DMS53 treated with DMSO at 0.1 percent for 48 hours (cell line): ENCODE measurements at regions not wholly inside any gene's neighbourhood (a gene's known extent, or its start where the extent isn't known, plus 50 kb on each side); places are given as distances from the start of the nearest gene placed in this dataset.

ENCODE experiments used
- DNase-seq: peaks from one replicate; lab custom pipeline; 2025; ENCODE audit not compliant: unreplicated experiment; lab: John Stamatoyannopoulos, UW

DNA sequence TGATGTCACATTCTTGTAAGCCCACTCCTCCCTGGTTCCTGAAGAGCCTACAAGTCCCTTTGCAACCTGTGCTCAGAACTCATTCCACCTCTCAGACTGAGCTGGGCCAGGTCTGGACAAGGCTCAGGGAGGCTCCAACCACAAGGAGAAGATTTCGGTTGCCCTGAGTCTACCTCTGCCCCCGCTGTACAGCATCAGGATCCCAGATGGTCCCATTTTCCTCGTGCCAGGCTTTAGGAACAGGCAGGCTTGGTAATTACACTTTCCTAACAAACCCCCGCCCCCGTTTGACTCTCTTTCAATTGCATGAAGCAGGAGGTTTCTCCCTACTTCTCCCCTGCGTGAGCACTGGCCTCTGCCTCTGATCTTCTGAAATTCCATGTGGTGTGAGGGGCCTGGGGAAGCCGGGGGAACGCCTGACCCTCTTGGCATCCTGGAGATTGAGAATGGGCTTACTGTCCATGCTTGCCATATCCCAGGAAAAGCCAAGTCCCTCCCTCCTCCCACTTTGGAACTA is 86.9 kb upstream of the CTNNA1 start:
- DNase-seq, result no peak

DNA sequence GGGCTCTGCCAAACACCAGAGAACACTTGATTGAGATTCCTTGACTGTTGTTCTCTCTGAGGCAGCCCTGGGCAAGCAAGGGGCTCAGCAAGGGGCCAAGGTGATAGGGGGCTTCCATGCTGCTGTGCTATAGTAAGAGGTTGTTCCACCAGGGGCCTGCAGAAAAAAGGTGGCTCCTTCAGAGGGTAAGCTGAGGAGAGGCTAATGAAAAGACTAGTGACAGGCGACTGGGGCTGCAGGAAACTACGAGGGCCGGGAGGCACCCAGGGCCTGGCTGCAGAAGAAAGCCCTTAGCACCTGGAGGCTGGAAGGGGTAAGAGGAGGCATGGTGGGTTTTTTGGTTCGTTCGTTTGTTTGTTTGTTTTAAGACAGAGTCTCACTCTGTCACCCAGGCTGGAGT is 88.0 kb upstream of the CTNNA1 start:
- DNase-seq, result no peak

DNA sequence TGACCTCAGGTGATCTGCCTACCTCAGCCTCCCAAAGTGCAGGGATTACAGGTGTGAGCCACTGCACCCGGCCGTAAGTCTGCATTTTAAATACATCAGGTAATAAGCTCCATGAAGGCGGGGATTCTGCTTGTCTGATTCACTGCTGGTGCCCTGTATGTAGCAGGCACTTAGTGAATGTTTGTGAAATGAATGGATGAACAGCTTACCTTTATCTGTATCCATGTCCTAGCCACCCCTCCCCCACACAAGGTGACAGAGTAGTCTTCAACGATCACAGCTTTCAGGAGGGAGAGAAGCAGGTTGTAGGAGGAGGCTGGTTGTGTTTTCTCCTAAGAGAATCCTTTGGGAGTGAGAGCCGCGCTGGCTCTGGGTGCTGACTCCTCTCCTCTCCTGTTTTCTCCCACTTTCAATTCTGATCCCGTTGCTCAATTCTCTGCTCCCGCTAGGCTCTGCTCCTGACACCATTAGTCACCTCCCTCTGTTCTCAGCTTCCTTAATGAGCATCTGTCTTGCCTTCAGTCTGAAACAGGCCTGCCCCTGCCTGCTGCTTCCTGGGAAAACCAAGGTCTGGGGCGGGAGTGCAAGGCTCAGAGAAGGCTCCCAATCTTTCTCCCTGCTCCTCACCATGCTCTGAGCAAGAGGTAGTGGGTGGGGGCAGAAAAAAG is 88.8 kb upstream of the CTNNA1 start:
- DNase-seq, result no peak

DNA sequence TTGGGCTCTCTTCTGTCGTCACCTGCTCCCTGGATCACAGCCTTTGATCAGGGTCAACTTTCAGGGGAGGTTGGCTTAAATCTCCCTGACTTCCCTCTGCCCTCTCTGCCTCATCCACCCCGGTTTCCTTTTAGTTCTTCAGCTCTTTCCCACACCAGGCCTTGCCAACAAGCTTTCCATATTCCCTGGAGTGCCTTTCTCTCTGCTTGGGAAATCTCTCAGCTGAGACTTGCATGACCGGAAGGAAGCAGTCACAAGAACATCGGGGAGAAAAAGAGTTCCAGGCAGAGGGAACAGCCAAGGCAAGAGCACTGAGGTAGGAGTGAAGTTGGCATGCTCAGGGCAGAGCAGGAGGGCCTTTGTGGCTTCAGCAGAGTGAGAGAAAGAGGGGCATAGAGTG is 88.4 kb upstream of the HSPA9 start:
- DNase-seq, result no peak

DNA sequence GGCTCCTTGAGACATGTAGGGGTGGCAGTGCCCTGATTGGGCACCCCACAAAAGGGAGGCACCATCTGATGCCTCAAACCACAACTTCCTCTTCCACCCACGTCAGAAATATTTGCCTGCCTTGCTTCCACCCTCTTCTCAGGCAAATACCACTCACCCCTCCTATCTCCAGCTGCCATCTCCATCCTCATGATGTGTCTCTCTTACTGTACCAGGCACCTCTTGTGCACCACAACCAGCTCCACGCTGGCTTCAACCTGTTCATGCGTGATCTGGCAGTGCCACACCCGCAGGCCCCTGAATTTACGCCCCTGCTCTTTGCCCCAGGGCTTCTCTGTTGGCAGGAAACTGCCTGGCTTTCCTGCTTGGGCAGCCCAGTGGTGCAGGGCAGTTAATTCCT is 87.8 kb upstream of the HSPA9 start:
- no peak for DNase-seq

DNA sequence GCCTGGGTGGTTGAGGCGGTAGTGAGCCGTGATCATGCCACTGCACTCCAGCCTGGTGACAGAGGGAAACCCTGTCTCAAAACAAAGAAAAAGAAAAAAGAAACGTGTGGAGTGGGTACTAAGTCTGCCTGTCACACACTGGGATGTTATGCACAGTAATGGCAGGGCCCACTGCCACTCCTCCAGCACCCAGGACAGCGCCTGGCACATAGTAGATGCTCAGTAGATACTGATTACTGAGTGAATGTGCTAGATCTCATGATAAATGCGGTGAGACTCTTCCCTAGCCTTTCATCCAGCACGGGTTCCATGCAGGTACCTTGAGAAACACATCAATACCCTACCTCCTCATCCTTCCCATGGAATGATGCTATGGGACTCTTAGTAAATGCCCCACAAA is 87.4 kb upstream of the HSPA9 start:
- DNase-seq, result no peak

DNA sequence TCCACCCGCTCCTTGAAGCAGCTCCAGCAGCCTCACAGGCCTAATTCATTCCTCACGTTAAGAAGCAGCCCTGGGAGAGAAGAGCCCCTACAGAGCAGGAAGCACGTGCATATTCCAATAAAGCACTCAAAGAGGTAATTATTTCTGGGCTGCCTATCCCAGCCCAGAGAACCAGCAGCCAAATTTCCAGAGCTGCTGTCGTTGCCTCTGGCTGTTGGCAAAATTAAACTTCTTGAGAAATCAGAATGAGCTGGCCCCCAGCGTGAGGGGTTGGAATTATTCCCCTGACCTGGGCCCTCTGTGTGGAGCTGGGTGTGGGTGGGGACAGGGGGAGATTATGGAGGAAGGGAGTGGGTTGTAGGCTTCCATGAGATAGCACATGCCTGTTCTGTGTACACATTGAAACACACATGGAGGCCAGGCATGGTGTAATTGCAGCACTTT is 86.8 kb upstream of the HSPA9 start:
- no peak for DNase-seq

DNA sequence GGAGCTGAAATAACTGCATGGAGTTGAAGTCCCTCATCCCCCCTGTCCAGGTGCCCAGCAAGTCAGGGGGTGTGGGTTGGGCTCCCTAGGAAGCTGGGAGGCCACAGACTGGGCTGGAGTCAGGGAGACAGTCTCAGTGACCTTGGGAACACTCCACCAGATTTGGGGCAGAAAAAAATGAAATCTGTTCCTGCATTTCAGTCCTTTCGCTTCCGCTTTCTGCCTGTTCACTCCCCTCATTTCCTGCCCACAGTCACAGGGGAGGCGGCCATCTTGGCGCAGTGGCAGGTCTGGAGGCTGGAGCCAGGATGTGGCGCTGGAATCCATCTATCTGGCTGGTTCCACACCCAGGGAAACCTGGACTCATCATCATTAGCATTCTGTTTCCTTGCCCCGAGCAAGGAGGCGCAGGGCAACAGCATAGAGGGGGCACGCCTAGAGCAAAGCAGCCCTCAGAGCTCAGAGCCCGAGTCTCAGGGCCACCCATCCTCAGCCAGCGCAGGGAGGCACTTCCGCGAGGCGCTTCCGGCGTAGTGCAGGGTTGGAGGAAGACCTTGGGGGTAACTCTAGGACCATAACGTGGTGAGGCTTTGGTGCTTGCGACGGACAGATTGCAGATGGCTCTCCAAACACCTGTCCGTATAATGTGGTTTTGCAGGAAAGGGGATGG is 86.2 kb upstream of the HSPA9 start:
- DNase-seq, result no peak

DNA sequence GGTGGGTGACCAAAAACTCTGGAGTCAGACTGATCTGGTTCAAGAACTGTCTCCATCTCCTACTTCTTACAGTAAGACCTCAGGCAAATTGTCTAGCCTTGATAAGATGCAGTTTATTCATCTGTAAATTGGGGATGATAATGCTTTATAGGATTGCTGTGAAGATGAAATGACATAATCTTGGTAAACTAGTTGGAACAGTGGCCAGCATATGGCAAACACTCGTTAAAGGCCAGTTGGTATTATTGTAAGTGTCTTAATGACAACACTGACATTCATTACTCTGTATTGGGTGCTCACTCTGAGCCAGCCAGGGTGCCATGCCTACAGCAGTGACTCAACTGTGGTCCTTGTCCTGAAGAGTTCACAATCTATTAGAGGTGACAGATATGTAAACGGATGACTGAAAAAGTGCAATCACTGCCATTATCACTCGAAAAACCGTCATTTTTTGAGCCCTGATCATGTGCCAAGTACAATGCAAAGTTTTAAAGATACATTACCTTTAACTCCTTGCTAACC is 84.9 kb upstream of the HSPA9 start:
- DNase-seq, result no peak

DNA sequence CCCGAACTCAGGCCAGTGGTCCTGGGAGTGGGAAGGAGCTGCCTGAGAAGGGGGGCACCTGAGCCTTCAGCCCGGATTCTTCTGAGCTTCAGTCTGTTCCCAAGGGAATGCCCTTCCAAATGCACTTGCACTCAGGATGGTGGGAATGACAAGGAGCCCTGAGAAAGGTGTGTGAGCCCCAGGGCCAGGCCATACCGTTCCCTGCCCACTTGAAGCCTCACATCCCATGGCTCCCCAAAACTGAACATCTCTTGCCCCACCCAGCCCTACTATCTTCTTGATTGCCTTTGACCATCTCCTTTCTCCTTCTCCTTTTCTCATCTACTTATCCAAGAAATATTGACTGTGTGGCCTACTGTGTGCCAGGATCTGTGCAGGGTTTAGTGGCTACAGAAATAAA is 84.4 kb upstream of the HSPA9 start:
- no peak for DNase-seq

DNA sequence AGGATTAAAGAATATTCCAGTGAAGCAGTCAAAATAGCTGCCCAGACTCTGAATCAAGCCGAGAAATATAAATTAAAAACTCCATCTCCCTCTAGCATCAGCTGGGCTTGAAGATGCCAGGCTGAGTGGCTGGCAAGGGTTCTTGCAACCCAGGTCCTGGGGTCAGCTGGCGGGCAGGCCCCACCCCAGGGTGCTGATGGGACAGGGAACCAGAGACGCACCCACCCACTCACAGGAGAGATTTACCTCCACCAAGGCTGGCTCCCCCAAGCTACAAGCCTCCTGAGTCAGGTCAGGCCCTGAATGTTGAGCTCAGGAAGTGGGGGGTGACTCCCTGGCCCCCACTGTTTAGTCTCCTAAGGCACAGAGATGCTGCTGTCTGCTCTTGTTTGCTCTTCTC is 83.9 kb upstream of the HSPA9 start:
- DNase-seq, result no peak

DNA sequence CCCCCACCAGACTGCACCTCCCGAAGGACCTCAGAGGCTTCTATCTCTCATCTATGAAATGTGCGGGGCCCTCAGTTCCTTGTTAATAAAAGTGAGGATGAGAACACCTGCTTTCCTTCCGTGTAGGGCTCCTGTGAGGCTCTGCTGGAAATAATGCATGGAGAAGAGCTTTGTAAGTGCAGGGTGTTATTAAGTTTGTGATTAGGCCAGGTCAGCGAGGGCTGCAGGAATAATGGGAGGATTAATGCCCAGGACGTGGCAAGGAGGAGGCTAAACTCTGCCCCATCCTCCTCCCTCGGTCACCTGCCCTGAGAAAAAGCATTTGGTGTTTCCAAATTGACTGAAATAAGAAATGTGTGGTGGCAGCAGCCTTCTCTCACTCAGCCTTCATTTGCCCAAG is 83.5 kb upstream of the HSPA9 start:
- no peak for DNase-seq

DNA sequence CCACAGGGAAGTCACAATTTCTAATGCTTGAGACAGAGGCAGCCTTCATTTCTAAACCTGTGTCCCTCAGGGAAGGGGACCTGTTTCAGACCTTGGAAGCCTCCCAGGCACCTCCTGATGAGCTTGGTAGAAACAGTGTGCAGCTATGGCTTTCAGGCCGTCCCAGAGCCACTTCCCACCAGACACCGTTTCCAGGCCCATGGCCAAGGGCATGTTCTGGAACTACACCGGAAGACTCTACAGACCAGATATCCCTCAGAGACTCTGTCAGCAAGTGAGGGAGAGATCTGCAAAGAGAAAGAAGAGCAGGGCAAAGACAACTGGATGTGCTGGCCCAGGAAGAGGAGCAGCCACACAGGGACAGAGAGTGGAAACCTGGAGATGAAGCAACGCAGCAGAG is 82.2 kb upstream of the HSPA9 start:
- no peak for DNase-seq

DNA sequence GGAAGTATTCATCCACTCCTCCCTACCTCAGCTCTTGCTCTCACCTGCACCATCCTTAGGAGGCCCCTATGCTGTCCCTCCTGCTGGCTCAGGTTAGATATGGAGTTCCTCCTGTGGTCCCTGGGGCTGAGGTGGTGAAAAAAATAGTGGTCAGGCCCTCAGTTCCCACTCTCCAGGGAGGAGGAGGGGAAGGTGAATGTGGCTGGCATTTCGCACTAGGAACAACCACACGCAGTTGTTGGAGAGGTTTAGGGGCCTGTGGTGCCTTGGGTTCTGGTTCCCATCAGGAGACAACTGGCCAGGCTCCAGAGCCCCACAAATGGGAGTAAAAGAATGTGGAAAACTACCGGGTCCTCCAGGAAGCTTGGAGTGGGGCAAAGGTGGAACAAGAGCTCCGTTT is 81.7 kb upstream of the HSPA9 start:
- DNase-seq, result no peak

DNA sequence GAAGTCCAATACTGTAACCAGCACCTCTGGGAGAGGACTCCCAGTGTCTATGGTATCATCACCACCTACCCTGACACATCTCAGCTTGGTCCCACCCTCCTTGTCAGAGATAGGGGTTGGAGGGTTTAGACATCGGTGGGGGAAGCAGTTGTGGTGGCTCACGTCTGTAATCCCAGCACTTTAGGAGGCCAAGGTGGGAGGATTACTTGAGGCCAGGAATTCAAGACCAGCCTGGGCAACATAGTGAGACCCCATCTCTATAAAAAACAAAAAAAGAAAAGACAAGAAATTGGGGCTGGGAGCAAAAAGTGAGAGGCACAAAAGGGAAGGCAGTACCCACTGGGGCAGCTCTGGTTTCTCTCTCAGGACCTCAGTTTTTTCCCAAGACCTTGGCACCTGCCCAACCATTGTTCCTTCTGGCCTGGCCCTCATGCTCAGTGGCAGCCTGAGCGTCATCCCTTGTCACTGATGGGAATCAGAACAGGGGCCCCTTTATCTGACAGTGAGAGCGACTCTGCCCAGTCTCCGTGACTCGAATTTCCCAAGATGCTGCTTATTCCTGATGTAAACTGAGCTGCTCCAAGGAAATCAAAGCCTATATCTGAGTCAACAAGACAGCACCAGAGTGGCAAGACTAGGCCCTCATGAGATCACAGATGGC is 80.5 kb upstream of the HSPA9 start:
- DNase-seq, result no peak

DNA sequence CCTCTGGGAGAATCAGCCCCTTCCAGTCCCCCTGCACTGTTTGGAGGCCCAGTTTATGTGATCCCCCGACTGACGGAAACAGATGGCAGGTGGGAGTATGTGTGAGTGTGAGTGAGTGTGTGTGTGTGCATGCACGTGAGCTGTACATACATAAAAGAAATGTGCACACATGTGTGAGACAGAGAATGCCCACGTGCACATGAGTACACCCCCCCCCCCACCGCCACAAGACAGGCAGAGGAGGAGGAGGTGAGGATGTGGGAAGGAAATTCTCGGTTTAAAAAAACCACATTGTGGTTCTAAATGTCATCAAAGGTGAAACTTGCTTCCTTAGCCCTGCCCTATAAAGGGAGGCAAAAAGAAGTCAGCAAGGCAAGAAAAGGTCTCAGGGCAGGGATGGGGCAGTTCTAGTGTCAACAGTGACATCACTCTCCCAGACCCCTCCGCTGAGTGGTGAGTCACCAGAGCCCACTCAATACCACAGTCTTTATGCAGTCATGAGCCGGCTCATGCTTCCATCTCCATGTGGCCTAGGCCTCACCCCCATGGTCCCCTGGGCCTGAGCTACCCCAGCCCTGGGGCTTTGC is 79.2 kb upstream of the HSPA9 start:
- DNase-seq, result no peak

DNA sequence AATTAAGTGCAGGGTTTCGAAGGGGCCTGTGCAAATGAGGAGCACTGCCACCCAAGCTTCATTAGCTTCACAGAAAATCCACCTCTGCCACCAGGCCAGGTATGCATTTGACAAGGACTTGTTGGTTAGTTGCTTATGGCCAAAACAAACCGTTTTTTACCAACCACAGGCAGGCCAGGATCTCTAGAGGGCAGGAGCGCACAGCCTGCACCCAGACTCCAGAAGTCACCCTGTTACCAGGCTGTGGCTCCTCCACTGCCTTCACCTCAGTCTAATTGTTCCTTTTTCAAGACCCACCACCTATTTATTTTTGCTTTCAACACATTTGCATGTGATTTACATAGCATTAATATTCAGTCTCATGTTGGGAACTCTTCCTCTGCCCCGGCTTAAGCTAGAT is 78.3 kb upstream of the HSPA9 start:
- DNase-seq, result no peak

DNA sequence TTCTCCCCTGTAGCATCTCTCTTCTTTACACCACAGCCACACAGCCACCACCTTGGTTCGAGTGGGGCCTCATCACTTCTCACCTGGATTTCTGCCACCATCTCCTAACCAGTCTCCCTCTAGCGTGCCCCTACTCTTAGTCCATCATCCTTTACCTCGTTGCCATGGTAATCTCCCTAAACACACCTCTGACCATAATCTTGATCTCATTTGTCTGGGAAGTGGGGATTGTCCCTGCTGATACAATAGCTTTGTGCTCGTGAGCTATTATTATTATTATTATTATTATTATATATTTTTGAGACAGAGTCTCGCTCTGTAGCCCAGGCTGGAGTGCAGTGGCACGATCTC is 76.5 kb upstream of the HSPA9 start:
- DNase-seq, result no peak

DNA sequence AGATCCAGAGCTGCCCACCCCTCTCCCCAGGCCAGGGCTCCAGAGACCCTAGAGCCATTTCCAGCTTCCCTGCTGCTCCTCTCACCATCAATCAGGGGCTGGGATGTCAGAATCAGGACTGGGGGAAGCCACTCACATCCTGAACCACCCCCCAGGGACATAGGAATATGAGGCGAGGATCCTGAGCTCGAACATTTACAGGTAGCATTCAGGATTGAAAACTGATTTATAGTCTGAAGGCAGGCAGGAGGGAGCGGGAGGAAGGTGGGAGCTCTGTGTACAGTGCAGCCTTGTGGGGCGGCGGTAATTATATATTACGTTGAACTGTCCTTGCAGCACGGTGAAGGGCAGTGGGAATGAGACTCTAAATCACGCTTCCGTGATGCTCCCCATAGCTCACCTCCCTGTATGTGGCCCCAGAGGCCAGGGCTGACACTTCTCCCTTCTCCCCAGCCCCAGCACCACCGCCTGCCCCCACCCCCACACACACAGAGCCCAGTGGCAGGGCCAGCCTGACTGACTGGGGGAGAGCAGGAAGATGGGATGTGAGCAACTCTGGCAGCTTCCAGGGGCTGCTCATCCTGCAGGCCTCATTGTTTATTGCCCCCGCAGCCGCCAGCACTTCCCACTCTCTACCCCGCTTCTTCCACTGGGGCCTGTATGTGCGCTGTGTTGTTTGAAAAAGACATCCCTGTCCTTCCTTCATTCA is 76.0 kb upstream of the HSPA9 start:
- no peak for DNase-seq

DNA sequence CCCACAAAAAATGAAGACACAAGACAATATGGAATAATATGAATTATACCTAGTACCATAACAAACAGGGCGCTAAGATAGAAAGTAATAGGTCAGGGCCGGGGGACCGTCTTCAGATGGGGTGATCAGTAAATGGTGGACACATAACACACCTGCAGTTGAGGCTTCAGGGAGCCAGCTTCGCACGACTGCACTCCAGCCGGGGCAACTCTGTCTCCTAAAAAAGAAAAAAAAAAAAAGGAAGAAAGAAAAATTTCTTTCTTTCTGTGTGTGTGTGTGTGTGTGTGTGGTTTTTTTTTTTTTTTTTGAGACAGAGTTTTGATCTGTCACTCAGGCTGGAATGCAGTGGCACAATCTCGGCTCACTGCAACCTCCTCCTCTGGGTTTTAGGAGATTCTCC is 75.0 kb upstream of the HSPA9 start:
- no peak for DNase-seq

DNA sequence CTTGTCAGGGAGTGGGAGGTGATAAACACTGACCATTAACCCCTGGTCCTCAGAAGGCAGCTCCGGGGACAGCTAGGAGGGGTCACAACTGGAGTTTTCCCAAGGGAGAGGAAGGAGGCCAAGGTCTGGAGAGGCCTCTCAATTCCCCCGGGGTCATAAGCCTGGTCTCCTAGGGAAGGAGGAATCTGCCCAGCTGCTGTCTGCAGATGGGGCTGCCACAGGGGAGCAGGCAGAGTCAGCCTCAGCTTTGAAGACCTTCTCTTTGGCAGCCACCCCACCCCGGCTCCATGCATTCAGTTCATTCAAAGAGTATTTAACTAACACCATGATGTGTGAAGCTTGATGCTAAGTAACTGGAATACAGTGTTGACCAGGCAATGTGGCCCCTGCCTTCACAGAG is 74.6 kb upstream of the HSPA9 start:
- DNase-seq, result no peak
